Muscle of back (tissue), 3 donors: ENCODE measurements at regions not wholly inside any gene's neighbourhood (a gene's known extent, or its start where the extent isn't known, plus 50 kb on each side); places are given as distances from the start of the nearest gene placed in this dataset.
"Not testable (repeated sequence)": the region's sequence is repeated elsewhere in the genome, so short reads cannot be mapped to it uniquely, and the experiment has no call there.

ENCODE experiments used
- DNase-seq, 3 donors: peaks; one replicate each; pipeline versions ENCODE4 v3.0.0 to v3.0.0-alpha.2; 2013

DNA sequence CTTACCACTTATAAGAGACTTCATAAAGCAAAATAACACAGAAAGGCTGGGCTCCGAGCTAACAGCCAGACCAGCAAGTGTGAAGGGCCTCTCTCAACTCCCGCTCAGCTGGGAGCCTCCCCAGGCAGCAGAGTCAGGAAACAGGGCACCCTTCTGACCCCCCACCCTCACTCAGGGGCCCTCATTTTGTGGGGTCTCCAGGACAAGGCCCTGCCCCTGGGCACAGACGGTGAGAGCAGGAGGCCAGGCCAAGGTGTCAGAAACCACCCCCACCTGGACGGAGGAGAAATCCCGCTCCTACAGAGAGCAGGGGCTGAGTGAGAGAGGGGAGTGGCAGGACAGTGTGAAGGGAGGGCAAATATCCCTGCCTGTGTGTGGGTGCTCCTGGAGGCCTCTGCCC, 135.8 kb upstream of the FOXD4L5 start:
- DNase-seq: no peak

DNA sequence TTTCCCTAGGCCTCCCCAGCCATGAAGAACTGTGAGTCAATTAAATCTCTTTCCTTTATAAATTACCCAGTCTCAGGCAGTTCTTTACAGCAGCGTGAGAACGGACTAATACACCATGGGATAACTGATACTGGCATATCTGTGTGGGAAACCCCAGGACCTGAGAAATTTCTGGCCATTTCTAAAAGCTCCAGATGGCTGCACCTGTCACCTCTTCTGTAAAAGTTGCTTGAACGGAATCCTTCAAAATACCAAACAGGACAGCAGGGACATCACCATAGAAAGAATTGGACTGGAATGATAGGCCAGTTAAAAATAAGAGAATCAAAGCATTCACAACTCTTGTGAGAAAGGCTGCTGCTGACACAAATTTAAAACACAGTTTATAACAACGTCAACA, 134.0 kb upstream of the FOXD4L5 start:
- DNase-seq: not testable (repeated sequence)

DNA sequence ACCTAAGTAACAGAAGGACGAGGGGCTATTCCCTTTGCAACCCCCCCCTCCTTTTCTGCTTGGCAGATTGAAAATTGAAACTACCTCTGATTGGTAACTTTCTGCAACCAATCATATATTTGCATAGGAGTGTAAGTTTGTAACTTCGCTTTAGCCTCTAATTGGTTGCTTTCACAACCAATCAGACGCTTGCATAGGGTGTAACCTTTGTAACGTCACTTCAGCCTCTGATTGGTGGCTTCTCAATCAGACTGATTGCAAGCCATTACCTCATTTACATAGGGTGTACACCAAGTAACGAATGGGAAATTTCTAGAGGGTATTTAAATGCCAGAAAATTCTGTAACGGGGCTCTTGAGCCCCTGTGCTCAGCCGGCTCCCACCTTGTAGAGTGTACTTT, 131.9 kb upstream of the FOXD4L5 start:
- DNase-seq: not testable (repeated sequence)

DNA sequence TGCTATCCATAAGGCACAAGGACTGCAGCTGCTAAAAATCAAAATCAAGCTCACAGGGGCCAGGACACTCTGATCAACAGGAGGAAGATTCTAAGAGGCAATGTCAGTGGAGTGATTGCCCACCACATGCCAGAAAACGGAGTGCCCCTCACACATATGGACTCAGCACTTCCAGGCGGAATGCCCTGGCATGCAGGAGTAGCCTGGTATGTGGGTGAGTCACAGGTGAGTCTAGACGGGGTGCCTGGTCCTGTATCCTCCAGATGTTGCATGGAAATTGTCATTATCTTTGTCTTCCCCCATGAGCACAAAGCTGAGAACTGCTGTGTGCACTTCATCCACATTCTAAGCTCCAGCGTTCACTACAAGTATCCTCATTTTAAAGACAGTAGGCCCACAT, 129.2 kb upstream of the FOXD4L5 start:
- not testable (repeated sequence) for DNase-seq

DNA sequence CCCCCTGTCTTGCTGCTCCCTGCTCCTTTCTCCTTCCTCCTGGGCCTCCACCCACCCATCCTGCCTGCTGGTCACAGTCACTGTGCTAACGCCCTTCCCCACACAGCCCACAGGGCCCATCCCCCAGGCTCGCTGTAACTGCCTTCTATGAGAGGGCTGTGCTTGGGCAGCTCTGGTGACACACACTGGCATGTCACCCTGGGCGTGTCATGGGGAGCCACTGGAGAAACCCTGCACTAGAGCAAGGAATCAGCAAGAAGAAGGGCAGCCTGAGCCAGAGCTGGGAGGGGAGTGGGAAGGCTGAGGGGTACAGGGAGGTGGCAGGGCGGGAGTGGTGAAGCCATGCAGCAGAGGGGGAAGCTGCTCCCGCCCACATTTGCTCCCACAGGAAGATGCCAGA, 128.4 kb upstream of the FOXD4L5 start:
- not testable (repeated sequence) for DNase-seq

DNA sequence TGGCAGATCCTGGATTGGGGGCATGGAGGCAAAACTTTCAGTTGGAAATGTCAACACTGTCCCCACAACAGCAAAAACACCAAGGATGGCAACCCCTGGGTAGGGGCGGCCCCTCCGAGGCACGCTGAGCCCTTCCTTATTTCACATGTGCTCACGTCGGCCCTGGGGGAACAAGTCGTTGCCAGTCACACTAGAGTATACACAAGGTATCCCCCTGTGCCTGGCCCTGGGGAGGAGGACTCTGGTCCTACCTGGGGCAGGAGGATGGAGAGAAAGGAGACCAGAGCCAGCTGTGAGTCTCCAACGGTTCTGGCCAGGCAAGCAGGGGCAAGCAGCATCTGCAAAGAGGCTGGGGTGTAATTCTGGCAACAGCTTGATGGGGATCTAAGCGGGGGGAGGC, 126.9 kb upstream of the FOXD4L5 start:
- no peak for DNase-seq

DNA sequence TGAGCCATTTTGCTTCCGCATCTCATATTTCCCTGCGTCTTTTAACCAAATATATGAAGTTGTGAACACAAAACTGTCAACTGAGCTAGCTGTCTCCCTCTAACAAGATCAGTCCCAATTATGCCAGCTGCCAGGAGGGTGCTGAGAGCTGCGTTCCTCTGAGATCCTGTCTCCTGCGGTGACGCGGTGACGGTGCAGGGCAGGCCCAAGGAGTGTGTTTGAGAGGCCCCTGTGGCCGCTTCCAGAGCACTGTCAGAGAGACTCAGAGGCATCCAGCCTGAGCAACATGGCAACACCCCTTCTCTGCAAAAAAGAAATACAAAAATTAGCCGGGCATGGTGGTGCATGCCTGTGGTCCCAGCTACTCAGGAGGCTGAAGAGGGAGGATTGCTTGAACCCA, 126.3 kb upstream of the FOXD4L5 start:
- no peak for DNase-seq

DNA sequence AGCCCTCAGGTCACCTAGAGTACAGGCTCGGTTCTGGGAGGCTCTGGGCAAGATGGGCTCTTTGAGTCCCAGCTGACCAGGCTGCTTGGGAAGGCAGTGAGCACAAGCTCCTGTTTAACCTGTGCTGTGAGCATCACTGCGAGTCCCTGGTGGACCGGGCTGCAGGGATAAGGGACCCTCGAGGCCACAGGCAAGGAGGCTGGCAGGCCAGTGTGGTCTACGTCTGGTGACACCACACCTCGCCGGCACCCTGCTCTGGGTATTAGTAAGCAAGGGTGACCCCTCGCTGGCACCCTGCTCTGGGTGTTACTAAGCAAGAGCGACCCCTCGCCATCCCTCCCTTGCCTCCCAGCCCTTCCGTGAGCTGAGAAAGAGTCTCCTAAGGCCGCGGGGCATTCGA, 125.9 kb upstream of the FOXD4L5 start:
- no peak for DNase-seq

DNA sequence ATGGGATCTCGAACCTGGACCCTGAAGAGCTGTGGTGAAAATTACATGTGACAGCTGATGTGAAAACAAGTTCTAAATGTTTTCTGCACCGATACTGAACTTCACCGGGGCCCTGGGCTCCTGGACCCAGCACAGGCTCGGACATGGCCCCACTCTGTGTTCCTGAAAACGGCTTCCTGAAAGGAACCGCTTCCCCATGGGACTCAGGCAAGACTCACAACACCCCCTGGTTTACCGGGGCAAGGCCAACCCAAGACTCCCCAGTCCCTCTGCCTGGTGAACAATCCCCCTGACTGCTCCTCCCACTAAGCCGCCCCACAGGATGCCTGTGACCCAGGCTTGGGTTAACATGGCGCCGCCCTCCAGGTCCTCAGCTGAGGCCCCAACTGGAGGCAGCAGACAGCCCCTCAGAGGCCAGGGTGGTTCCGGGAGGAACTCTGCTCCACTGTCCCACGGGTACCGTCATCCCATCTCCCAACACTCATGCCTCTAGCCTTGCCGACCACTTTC, 124.5 kb upstream of the FOXD4L5 start:
- no peak for DNase-seq

DNA sequence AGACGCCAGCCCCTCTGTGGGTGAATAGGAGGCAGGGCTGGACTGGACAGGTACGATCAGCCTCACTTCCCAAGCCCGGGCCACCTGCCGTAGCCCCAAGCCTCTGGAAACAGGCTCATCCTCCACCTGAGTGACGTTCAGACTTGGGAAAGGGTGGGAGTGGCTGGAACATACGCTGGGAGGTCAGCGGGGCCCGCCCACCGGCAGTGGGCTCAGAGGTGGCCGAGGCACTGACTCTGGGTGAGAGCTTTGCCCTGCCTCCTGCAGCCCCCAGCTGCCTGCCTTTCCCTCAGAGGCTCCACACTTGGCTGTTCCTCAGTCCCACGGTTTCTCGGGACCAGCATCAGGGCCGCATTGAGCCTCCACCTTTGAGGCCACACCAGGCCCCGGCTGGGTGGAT, 123.8 kb upstream of the FOXD4L5 start:
- DNase-seq: not testable (repeated sequence)

DNA sequence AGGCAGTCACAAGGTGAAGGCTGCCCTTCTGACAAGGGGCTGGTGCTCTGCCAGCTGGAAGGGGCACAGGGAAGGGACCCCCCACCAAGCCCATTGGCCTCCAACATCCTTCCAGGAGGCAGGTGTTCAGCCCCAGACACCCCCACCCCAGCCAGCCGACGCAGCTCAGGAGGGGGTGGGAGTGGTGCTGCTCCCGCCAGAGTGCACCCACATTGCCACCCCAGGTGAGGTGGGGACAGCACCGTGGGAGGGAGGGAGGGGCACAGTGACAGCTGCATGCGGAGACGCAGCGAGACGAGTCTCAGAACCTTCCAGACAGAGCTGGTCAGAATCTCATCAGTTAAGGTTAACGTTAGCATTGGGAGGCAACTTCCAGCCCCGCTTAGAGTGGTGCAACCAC, 121.6 kb upstream of the FOXD4L5 start:
- DNase-seq: not testable (repeated sequence)

DNA sequence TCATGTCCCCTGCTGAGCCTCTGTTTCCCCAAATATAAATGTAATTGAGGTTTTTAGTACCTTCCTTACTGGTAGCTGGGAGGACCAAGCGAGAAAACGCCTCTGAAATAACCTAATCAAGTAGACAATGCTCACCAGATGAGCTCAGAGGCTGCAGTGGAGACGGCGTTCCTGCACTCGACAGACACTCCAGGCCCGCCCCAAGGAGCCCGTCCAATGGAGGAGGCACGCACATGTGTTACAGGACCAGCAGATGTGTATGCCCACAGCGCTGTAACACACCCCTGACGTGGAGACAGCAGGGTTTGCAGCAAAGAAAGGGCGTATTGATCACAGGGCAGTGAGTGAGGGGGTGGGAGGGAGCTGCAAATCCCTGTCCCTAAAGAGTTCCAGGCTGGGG, 120.8 kb upstream of the FOXD4L5 start:
- DNase-seq: not testable (repeated sequence)

DNA sequence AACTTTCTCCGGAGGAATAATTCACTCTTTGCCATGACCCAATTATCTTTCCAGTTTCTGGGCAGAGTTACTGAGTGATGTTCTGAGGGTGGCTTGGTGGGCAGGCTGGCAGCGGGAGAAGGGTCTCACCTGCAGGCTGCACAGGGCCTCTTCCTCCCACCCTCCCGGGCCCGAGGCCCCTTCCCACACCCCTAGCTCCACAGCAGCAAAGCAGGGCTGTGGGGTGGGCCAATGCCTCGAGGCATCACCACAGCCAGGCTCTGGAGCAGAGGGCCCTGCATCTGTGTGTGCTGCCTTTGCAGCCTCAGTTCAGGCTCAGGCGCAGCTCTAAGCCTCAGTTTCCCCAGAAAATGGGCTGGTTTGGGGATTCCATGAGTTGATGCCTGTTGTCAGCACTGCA, 120.2 kb upstream of the FOXD4L5 start:
- no peak for DNase-seq

DNA sequence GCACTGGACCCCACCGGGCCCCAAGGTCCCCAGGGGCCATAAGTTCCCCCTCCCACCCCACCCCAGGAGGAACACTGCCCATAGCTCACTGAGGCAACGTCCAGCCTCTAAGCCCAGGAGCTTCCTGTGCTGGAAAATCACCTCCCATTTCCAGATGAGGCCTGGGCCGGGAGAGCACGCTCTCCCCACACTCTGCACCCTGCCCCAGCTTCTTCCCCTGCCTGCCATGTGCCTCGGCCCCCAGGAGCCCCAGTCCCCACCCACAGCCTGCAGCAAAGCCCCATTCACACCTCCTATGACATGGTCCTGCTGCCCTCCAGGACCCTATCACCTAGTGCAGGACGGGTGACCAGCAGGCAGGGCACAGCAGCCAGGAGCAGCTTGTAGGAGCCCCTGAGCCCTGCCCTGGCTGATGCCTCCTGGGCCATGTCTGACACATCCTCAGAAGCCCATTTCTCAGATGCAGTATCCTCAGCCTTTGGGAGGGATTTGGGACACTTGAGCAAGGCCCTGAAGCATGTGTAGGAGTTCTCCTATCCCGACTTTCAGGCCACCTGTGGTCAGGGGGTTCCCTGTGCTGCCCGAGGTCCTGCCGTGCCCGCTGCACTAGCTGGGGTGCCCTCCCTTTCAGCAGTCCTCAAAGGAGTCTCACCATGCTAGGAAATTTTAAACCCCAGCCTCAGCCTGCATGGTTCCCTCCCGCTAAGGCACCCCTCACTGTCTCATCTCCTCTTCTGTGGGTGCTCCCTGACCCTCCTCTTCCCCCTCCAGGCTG, 119.4 kb upstream of the FOXD4L5 start:
- no peak for DNase-seq

DNA sequence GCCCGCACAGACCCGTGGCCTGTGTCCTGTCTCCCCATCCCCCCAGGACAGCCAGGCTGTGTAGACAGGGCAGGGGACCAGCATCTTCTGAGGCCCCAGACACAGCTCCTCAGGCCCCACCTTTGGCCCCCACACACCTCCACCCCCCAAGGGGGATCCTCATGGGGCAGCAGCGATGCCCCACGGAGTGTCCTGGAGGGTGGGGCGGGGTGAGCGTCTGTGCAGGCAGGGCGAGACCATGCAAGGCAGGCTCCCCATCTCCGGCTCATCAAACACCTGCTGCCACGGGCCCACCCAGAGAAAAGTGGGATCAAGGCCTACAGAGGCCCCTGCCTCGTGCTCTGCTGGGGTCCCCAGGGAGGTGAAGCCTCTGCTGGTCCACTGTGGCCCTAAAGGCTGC, 118.7 kb upstream of the FOXD4L5 start:
- DNase-seq: no peak

DNA sequence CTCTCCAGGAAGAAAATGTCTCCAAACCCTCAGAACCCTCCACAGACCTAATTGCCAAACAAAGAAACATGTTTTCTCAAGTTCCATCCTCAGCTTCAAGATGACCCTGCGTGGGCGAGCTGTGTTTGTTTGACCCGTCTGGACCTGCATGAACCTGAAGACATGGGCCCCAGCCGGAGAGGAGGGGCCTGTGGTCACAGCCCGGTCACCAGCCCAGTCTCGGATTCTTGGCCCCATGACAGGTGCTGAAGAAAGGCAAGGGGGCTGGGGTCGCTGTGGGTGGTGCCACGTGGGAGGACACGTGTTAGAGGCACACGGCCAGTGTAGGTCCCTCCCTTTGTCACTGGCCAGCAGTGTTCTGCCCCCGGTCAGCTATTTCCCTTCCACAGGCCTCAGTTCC, 118.1 kb upstream of the FOXD4L5 start:
- not testable (repeated sequence) for DNase-seq

DNA sequence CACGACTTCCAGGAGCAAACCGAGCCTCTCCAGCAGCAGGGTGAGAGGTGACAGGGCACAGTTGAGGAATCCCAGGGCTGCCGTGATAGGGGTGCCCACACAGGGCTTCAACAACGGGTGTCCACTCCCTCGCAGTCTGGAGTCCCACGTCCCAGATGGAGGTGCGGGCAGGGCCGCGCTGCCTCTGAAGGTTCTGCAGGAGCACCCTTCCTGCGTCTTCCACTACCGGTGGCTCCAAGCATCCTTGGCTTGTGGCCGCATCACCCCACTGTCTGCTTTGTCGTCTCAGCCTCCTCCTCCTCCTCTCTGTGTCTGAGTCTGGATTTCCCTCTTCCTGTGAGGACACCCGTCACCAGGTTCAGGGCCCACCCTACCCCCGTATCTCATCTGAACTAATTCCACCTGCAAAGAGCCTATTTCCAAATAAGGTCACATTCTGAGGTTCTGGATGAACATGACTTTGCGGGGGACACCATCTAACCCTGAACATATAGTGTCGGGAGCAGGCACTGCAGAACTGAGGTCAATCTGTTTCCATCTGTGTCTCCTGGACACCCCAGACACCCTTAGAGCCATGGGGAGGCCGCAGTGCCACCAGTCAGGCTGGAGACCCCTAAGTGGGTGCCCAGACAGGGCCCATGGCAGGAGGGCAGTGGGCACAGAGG, 117.3 kb upstream of the FOXD4L5 start:
- not testable (repeated sequence) for DNase-seq

DNA sequence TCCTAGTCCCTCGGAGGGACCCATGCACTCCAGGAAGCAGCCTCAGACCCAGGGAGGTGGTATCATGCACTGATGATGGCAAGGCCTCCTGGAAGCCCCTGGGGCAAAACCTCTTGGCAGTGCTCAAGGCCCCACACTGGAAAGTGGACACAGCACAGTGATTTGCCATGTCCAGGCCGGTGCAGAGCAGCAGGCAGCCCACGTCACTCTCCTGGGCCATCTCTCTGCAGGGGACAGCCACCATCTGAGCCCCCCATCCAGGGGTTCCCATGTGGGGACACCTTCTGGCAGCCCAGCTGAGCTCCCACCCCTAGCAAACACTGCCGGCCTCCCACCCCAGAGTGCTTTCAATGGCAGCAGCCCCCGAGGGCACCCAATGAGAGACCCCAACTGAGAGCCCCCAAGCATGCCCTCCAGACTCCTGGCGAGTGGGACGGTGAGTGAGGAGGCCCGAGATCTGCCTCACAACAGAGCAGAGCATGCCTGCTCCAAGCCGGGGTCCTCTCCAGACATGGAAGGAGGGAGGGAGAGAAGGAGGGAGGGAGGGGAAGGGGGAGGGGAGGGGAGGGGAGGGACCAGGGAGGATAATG, 116.5 kb upstream of the FOXD4L5 start:
- not testable (repeated sequence) for DNase-seq

DNA sequence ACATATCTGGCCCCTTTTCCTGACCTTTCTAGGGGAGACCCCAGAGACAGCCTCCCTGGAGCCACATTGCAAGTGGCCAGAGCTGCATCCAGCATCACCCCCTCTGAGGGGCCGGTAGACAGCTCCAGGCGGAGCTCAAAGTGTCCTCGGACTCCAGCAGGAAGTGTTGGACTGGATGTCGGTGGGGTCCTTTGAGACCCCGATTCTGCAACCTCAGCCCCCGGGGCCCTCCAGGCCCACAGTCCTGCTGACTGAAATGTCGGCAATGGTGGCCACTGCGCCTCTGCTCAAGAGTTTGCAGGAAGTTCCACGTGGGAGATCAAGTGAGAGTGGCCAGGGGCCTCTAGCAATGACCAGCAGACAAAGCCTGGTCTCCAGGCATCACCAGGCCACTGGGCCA, 115.9 kb upstream of the FOXD4L5 start:
- no peak for DNase-seq

DNA sequence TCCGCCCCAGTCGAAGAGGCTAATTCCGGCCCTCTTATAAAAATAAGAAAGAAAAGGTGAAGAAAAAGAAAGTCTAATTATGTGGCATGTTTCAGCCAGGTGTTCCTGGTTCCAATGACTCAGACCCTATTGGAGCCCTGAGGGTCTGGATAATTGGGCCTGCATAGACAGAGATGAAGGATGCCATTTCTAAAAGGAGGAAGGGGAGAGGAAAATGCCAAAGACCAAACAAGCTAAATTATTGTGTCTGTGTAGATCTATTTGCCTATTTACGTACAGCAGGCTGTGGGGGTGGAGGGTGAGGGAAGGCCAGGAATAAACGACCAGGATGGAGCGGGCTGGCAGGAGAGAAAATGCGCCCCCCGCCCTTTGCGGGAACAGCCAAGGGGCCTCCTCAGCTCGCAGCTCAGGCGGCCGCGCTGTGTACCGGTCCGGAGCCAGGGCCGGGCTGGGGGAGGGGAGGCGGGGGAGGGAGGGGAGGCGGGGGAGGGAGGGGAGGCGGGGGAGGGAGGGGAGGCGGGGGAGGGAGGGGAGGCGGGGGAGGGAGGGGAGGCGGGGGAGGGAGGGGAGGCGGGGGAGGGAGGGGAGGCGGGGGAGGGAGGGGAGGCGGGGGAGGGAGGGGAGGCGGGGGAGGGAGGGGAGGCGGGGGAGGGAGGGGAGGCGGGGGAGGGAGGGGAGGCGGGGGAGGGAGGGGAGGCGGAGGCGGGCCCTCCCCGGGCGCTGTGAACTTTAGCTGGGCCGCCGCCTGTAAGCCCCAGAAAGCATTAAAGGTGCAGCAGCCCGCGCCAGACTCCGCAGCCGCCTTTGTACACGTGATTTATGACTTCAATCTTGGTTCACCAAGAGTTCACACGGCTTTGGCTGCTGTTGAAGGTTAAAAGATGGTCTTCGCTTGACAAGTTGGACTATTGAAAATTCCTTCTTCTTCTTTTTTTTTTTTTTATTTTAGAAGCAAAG, 113.0 kb upstream of the FOXD4L5 start:
- DNase-seq: not testable (repeated sequence)

DNA sequence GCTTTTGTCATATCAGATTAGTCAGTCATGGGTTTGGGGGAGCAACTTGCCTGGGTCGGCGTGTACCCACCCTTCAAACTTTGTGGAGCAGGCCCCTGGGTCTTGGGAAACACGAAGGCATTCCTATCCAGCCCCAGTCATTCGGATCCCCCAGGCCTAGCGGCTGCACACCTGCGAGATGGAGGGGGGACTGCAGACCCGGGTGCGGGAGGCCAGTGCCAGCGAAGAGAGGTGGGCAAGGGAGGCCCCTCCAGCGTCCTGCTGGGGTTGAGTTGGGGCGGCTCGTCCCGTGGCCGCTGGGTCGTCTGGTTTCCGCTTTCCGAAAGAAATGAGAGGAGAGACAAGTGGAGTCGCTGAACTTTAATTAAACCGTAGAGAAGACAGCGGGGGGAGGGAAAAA, 112.2 kb upstream of the FOXD4L5 start:
- DNase-seq: not testable (repeated sequence)

DNA sequence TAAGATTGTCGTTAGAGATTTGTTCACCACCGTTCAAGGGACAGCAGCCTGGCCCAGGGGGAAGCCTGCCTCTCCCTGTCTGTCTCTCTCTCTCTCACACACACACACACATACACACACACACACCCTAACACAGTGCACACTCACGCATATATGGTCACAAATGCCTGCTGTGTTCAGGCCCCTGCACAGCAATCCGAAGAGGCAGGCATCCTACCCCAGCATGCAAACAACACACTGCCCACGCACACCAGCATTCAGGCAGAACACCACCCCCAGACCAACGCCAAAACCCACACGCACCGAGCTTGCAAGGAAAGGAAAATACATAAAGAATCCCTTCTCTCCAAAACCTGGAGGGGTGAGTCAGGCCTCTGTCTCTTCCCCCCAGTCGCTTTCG, 111.6 kb upstream of the FOXD4L5 start:
- DNase-seq: not testable (repeated sequence)
